Fibroblast of upper back skin (primary cell): ENCODE measurements at regions not wholly inside any gene's neighbourhood (a gene's known extent, or its start where the extent isn't known, plus 50 kb on each side); places are given as distances from the start of the nearest gene placed in this dataset.

Experiments
- DNase-seq: peaks from one replicate; pipeline ENCODE4 v3.0.0-alpha.2; 2013

DNA sequence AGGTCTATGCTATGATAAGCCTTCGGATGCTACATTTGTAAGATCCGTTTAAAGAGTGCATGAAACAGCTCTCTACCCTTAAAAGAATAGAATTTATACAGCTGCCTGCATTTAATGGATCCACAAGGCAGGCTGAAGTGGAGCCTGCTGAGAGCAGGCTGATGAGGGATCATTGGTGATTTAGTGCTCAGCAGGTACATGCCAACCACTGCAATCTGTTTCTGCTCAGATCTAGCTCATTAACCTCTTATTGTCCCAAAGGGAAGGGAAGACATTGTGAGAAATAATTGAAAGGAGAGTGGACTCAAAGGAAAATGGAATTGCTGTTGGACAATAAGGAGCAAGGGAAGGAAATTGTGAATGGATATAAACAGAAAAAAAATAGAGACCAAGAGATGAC lies 822.6 kb downstream of the TRIB2 start:
- no peak for DNase-seq

DNA sequence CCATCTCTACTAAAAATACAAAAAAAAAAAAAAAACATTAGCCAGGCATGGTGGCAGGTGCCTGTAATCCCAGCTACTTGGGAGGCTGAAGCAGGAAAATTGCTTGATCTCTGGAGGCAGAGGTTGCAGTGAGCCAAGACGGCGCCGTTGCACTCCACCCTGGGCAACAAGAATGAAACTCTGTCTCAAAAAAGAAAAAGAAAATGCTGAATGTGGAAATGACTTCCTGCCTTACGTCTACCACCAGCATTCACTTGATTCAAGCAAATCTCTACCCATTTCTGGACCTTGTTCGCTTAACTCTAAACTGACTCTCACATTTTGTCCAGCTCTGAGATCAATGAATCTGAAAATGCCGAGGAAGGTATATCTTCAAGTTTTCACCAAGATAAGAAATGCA lies 825.3 kb downstream of the TRIB2 start:
- no peak for DNase-seq

GRCh38 chr2:13542642-13543041 lies 825.9 kb downstream of the TRIB2 start:
- no peak for DNase-seq

- DNase-seq: no peak
Measured at GRCh38 chr2:13543550-13543949, 826.8 kb downstream of the TRIB2 start.

DNA sequence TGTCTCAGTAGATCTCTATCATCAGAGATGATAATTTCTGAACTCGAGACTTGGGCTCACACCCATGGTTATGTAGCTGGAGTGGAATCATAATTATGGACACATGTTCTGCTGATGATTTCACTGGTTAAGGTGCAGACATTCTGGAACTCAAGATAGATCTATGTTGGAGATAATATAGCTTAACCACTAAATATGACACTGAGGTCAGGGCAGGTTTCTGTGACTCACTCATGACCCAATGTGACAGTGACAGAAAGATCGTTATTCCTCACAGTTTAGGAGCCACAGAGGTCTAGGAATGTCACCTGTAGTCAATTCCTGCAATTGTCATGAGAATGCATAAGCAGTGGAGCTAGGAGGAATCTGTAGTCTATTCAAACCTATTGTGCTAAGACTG lies 828.6 kb downstream of the TRIB2 start:
- DNase-seq: no peak

GRCh38 chr2:13546131-13546530 lies 829.4 kb downstream of the TRIB2 start:
- DNase-seq: no peak

- no peak for DNase-seq
Measured at GRCh38 chr2:13550285-13551231, 833.8 kb downstream of the TRIB2 start.

- peak; percentile 68 for DNase-seq
Measured at GRCh38 chr2:13558368-13558767, 841.6 kb downstream of the TRIB2 start.

GRCh38 chr2:13560322-13560721 lies 843.6 kb downstream of the TRIB2 start:
- DNase-seq: no peak

GRCh38 chr2:13572466-13572865 lies 855.7 kb downstream of the TRIB2 start:
- DNase-seq: peak; percentile 33

GRCh38 chr2:13574831-13575230 lies 858.1 kb downstream of the TRIB2 start:
- no peak for DNase-seq

DNA sequence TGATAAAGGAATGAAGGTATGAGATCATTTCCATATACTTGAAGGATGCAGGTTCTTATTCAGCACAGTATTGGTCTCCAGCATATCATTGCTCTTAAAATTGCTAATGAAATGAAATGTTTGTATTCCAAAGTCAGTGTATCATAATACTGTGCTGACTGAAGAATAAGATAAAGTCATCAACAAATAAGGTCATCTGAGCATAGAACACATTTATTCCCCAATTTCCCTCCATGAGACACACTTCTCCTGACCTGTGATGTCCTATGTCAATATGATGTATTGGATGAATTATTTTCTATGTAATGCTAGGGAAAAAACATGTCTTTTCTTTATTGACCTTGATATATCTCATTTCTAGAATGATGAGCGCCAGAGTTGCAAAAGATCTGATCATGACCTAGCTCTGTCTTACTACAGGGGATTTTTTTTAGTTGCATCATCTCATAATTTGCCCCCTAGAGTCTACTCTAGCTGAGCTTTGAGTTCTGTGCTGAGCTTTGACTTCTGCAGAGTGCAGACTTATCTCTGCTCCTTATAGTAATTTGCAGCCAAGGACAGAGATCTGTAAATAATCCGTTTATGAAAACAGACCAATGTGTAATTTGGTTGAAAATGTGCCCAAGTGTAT lies 859.8 kb downstream of the TRIB2 start:
- DNase-seq: no peak

DNA sequence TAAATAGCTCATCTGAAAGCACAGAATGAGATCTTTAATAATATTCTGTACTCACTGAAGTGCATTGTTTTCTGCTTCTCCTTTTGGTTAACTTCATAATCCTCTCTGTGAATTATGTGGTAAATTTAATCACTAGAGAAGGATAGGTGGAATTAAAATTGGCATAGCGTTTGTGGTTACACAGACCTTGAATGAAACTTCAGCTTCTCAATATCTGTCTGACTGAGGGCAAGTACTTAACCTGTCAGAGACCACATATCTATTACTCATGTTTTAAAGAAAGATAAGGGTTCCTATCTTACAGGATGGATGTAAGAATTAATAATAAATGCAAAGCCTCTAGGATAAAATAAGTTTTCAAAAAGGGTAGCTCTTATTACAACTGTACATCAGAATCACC lies 861.8 kb downstream of the TRIB2 start:
- DNase-seq: no peak

DNA sequence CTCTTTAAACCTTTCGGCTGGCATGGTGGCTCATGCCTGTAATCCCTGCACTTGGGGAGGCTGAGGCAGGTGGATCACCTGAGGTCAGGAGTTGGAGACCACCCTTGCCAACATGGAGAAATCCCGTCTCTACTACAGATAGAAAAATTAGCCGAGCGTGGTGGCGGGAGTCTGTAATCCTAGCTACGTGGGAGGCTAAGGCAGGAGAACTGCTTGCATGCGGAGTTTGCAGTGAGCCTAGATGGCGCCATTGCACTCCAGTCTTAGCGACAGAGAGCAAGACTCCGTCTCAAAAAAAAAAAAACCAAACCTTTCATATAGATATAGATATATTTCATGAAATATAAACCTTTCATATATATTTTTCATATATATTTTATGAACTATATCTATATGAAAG lies 864.7 kb downstream of the TRIB2 start:
- DNase-seq: no peak

DNA sequence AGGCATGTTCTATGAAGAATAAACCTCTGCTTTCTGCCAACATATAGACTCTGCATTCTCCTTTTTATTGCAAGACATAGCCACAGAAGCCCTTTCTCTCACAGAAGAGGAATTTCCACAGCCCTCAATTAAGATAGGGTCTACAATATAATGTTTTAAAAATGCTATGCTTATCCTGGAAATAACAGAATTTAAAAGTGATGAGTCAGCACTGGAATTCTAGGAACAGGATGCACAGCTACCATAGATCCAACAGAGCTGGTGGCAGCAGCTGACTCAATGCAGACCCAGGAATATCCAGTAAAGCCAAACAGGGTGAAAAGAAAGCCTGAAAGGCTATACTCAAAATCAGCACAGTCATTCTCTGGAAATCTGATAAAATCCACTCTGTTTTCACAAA lies 866.9 kb downstream of the TRIB2 start:
- peak; percentile 63 for DNase-seq

DNA sequence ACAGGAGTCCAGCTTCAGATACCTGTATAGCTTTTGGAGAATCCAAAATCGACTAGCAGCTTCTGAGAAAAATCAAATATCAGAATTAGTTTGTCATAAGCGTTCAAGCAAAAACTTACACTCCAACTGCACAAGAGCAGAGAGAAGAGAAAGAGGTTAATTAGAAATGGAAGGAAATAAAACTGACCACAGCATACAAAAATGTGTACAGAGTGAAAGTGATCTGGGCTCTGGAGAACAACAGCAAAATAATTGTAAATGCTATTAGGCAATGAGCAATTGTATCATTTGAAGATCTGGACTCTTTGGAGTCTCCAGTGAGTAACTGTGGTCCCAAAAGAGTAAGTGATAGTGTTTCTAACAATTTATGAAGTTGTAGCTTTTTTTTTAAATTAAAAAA lies 867.3 kb downstream of the TRIB2 start:
- DNase-seq: no peak

DNA sequence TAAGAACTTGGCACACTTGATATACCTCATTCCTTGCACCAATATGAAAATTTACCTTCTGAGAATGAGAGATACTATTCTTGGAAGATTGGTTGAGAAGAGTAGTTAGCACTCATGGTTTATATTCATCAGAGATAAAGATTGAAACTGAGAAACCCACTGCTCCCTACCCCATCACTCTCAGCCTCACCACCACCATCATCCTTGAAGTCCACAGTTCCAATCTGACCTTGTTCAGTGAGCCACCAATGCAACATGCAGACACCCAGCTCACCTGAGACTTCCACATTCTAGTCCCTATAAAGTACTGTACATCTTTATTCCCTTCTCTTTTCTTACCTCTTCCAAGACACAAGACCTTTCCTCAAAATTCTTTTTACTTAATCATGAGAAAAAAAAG lies 869.0 kb downstream of the TRIB2 start:
- no peak for DNase-seq

DNA sequence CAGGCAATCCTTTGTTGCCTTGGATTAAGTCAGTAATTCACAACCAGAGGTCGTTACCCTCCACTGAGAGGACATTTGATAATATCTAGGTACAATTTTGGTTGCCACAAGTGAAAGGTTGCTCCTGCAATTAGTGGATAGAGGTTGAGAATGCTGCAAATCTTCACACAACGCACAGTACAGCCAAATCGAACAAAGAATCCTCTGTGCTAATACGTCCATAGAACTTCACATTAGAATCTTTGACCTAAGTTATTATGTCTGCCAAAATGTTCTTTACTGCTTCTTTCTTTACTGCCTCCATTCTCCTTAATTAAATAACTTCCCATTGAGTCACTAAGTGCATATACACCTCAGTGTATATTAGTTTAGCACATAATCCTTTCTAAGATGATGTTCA lies 879.5 kb downstream of the TRIB2 start:
- DNase-seq: no peak

GRCh38 chr2:13597176-13597575 lies 880.4 kb downstream of the TRIB2 start:
- DNase-seq: no peak

DNA sequence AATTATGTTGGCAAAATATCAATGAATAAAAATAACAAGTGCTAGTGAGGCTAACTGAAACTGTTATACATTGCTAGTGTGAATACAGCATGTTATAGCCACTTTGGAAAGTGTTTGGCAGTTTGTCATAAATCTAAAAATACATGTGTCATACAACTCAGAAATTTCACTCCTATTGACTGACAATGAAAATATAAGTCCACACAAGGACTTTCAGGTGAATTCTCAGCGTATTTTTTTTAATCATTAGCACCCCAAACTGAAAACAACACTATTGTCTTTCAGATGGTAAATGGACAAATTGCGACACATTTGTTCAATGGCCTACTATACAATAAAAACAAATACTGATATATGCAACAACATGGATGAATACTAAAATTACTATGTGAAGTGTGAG lies 884.8 kb downstream of the TRIB2 start:
- DNase-seq: no peak

DNA sequence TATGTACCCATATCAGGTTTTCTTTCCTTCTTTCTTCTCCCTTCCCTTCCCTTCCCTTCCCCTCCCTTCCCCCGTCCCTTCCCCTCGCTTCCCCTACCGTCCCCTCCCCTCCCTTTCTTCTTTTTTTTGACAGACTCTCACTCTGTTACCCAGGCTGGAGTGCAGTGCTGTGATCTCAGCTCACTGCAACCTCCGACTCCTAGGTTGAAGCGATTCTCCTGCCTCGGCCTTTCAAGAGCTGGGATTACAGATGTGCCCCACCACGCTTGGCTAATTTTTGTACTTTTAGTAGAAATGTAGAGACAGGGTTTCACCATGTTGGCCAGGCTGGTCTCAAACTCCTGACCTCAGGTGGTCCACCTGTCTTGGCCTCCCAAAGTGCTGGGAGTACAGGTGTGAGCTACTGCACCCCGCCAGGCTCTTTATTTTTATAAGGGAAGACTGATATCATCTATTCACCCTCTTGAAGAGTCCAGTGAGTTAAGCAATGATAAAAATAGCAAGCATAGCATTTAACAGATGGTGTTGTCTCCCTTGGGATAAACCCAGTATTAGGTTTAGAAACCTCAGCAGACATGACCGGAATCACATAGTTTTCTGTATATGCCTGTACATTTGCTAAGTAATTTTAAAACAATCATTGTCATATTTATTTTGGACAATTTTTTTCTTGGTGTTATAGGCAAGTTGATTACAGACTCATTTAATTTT lies 888.4 kb downstream of the TRIB2 start:
- DNase-seq: no peak

DNA sequence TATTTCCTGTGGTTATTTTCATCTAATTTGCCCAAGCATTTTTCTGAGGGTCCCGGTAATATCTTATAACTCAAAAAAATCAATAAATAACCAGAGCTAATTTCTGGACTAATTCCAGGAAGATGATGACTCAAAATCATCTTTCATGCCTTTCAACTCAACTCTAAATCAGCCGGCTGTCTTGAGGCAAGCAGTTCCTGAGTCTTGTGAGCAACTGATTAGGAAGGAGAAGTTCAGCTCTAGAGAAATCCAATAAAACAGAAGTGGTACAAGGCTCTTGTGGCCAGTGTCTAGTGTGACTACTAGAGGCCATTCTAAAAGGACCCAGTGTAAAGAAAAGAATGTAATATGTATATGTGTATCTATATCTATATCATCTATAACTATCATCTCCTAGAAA lies 890.4 kb downstream of the TRIB2 start:
- DNase-seq: no peak

- DNase-seq: no peak
Measured at GRCh38 chr2:13611939-13612338, 895.2 kb downstream of the TRIB2 start.

DNA sequence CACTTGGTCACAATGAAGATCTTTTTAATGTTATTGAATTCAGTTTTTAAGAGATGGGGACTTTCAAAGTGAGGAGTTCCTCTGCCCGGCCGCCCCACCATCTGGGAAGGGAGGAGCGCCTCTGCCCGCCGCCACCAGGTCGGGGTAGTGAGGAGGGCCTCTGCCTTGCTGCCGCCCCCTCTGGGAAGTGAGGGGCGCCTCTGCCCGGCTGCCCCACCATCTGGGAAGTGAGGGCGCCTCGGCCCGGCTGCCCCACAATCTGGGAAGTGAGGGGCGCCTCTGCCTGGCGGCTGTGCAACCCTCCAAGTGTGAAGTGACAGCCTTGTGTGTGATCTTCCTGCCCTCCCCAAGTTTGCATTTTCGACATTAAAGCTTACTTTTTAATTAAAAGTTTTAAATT lies 899.3 kb downstream of the TRIB2 start:
- no peak for DNase-seq
